ENCODE measurements at regions not wholly inside any gene's neighbourhood (a gene's known extent, or its start where the extent isn't known, plus 50 kb on each side); places are given as distances from the start of the nearest gene placed in this dataset.

DNA sequence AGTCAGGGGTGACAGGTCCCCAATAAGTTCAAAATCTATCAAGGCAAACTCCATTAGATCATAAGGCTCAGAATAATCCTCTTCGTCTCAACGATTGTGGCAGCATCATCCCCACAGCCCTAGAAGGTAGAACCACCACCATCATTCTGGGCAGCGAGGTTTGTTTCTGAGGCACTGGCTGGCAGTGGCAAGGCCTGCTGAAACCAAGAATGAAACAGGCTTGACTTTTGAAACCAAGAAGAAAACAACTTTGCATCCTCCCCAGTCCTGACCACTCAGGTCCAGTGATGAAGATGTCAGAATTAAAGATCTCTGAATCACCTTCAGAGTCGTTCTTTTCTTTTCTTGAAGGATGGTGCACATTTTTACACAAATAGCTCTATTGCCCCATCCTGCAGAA lies 152.6 kb upstream of the SYT1 start:
- in situ Hi-C loops (cut with HindIII; ENCODE audit: low pct_ligation_motif_present, low pct_unique_long_range_greater_than_20kb, low sequenced_read_pairs) = no loop called here
- DNase-seq = no peak

DNA sequence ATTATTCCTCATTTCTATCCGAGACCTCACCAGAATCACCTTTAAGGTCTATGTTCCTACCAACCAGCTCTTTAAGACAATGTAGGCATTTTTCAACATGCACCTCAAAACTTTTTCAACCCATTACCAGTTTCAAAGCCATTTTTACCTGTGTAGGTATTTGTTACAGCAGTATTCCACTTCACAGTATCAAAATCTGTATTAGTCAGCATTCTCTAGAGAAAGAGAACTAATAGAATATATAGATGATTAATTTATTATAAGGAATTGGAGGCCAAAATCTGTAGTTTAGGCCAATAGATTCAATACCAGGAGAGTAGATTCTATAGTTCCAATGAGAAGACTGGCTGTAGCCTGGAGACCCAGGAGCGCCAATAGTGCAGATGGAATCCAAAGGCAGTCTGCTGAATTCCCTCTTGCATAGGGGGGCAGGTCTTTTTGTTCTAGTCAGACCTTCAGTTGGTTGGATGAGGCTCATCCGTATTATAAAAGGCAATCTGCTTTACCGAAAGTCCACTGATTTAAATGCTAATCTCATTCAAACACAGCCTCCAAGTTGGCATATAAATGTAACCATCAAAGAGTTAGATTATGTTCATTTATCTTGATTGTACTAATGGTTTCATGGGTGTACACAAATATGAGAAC lies 151.6 kb upstream of the SYT1 start:
- in situ Hi-C loops (cut with HindIII; ENCODE audit: low pct_ligation_motif_present, low pct_unique_long_range_greater_than_20kb, low sequenced_read_pairs) = no loop called here
- DNase-seq = no peak

DNA sequence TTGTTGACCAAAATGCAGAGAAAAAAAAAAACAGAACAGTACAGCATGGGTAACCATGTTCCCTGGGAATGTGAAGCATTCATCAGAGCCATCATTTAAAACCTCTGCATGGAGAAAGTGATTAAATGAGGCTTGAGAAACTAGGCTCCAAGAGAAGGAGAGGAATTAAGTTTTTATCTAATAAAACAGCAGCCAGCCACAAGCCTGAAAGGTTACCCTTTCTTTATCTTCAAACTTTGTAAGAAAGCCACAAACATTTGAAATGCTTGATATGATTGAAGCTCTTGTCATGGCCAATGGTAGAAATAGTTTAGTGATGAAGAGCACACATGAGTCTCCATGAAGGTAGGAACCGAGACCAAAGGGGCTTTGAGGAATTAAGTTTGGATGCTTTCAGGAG lies 144.9 kb upstream of the SYT1 start:
- no peak for DNase-seq
- in situ Hi-C loops (cut with HindIII; ENCODE audit: low pct_ligation_motif_present, low pct_unique_long_range_greater_than_20kb, low sequenced_read_pairs) = no loop called here

DNA sequence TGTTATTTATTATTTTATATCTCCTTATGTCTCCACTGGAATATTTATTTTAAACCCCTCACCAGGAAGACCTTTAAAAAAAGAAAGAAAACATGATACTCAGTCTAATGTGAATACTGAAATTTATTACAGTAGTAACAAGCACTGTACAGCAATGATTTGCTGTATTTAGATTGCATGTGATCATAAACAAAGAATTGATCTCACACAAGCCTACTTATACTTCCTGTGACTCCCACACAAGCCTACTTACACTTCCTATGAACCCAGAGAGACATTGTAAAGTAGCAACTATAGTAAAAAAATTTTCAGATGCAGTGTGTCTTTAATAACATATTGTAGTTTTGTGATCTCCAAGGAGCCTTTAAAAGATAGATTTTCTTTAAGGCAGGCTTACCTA lies 142.7 kb upstream of the SYT1 start:
- DNase-seq = no peak
- in situ Hi-C loops (cut with HindIII; ENCODE audit: low pct_ligation_motif_present, low pct_unique_long_range_greater_than_20kb, low sequenced_read_pairs) = no loop called here

DNA sequence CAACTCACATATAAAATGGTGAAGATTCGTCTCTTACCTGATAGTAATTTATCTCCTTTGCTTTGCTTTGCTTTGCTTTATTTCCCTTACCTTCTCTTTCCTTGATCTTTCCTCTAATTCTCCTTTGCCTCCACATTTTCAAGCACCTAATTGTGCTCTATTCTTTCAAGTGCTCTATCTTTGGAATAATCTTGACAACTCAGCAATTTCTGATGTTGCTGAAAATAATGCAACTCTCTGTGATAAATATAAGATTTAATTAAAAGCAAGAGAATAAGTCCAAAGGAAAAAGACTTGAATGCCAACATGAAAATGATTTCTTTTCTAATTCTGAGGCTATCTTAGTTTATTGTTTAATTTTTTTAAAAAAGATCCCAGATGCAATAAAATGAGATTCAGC lies 139.5 kb upstream of the SYT1 start:
- in situ Hi-C loops (cut with HindIII; ENCODE audit: low pct_ligation_motif_present, low pct_unique_long_range_greater_than_20kb, low sequenced_read_pairs) = no loop called here

DNA sequence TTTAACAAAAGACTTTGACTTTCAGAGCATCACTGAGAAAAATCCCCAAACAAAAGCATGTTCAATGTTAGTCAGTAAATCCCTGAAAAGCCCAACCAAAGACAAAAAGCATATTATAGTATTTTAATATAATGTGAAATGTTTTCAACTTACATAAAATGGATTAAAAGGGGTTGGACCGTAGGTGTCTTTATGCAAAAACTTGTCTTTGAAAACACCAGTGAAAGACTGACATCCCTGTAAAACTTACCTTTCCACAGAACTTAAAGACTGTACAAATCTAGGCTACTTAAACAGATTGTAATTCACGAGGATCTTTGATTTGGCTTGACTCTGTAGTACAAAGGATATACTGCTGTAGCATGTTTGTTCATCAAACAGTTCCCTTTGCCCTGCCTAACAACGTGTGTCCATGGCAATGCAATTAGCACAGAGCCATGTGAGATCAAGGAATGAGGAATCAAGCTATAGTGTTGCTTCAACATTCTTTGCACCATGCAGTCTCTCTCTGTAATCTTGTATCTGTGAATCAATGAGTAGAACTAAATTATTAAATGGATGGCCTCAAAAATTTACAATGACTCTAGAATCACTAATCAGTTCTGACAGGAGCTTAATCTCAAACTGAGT lies 138.5 kb upstream of the SYT1 start:
- in situ Hi-C loops (cut with HindIII; ENCODE audit: low pct_ligation_motif_present, low pct_unique_long_range_greater_than_20kb, low sequenced_read_pairs) = no loop called here
- no peak for DNase-seq

More for the DNA sequence above, 139.5 kb upstream of the SYT1 start:
- DNase-seq = no peak

DNA sequence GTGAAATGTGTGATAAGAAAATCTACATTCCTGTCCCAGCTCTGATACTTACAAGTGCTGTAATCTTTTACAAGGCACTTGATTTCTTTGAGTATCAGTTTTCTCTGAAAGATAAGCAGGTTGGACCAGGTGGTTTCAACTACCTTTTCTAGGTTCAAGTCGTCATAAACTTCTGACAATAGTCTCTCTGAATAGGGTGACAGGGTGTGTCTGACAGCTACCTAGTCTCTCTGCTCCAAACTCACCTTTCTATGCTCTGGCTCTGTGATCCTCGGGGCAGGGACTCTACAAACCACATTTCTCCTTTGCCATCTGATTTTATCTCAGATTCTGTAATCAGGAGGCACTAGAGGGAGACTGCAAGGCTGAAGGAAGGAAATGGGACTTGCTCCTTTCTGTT lies 137.7 kb upstream of the SYT1 start:
- DNase-seq = no peak
- in situ Hi-C loops (cut with HindIII; ENCODE audit: low pct_ligation_motif_present, low pct_unique_long_range_greater_than_20kb, low sequenced_read_pairs) = no loop called here

DNA sequence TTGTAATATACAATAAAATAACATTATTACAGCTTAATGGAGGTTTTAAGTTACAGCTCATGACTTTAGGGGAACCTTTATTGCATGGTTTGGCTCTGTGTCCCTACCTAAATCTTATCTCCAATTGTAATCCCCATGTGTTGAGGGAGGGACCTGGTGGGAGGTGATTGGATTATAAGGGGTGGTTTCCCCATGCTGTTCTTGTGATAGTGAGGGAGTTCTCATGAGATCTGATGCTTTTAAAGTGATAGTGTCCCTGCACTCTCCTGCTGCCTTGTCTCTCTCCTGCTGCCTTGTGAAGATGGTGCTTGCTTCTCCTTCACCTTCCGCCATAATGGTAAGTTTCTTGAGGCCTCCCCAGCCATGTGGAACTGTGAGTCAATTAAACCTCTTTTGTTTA lies 132.1 kb upstream of the SYT1 start:
- no peak for DNase-seq
- in situ Hi-C loops (cut with HindIII; ENCODE audit: low pct_ligation_motif_present, low pct_unique_long_range_greater_than_20kb, low sequenced_read_pairs) = no loop called here

DNA sequence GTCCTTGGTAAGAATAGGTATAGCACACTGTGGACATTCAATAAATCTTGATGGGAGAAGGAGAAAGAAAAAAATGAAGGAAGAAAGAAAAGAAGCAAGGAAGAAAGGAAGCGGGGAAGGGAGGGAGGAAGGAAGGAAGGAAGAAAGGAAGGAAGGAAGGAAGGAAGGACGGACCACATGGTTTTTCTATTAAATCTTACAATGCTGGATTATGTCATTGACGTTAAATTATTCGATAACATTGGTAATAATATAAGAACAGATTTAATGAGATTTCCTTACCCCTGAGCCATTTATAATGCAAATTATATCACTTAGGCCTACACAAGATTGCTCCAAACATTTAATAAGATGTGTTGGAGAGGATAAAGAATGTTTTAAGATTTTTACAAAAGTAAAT lies 124.9 kb upstream of the SYT1 start:
- no peak for DNase-seq
- in situ Hi-C loops (cut with HindIII; ENCODE audit: low pct_ligation_motif_present, low pct_unique_long_range_greater_than_20kb, low sequenced_read_pairs) = no loop called here

DNA sequence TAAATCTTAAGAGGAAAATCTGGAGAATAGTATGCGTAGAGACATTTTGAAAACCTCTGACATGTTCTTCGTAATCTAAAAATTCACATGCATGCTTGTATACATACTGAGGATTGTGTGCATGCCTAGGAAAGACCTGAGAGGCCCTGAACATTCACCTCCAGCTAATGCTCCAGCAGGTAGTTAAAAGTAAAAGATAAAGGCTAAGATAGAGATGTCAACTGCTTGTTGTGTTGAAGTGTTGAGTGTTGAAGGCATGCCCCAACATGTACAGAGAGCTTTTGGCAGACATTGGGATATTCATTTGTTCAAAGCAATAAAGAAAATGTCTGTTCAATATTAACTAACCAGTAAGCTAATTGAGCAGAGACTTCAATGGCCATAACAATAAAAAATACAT lies 118.6 kb upstream of the SYT1 start:
- no peak for DNase-seq
- in situ Hi-C loops (cut with HindIII; ENCODE audit: low pct_ligation_motif_present, low pct_unique_long_range_greater_than_20kb, low sequenced_read_pairs) = no loop called here

DNA sequence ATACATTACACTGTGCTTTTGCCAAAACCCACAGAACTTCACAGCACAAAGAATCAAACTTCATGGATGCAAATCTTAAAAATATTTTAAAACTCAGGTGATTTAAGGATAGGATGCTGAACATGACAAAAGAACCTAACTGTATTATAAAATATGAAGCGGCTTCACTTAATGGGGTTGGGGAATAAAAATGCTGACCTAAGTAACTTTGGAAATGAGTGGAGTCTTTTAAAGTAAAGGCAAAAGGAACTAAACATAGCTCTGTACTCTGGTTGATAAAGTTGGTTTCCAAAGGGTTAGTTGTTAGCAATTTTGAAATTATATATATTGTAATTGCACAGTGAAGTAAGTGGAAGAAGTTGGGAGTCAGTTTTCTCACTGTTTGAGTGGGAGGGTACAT lies 111.5 kb upstream of the SYT1 start:
- in situ Hi-C loops (cut with HindIII; ENCODE audit: low pct_ligation_motif_present, low pct_unique_long_range_greater_than_20kb, low sequenced_read_pairs) = no loop called here

DNA sequence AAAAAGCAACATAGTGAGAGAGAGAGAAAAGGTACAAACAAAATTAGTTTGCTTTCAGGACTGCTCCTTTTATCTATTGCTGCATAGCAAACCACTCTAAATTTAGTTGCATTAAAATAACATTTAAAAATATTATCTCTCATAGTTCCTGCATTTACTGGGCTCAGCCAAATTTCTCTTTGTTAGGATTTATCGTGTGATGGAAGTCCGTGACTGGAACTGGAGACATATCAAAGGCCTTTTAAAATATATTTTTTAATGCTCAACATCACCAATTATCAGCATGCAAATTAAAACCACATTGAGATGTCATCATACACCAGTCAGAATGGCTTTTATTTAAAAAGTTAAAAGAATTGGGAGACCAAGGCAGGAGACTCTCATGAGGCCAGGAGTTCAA lies 107.6 kb upstream of the SYT1 start:
- DNase-seq = no peak
- in situ Hi-C loops (cut with HindIII; ENCODE audit: low pct_ligation_motif_present, low pct_unique_long_range_greater_than_20kb, low sequenced_read_pairs) = no loop called here

More for the DNA sequence above, 111.5 kb upstream of the SYT1 start:
- no peak for DNase-seq

DNA sequence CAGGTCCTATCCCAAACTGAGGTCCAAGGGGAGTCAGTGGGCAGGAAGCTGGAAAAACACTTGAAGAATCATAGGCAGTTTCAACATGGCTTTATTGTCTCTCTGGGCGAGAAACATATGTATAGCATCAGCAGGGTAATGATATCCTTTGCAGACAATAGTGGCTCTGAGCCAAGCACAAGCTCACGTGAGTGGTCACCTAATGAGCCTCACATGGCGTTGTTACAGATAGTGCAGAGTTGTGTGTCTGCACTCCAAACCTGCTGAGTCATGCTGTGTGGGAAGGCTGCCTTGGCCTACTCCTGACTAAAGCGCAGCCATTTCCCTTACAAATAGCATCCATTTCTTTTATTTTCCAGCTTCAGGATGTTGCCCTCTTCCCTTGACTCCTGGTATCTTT lies 105.2 kb upstream of the SYT1 start:
- peak; percentile 11 for DNase-seq

DNA sequence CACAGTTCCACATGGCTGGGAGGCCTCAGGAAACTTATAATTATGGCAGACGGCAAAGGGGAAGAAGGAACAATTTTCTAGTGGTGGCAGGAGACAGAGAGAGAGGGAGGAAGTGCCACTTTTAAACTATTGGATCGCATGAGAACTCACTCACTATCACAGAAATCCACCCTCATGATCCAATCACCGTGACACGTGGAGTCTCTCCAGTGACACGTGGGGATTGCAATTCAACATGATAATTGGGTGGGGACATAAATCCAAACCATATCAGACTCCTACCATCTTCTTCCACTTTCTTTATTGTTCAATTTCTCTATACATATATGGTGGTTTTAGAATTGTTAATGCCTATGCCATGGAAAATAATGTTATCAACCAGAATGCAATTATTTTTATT lies 103.7 kb upstream of the SYT1 start:
- in situ Hi-C loops (cut with HindIII; ENCODE audit: low pct_ligation_motif_present, low pct_unique_long_range_greater_than_20kb, low sequenced_read_pairs) = no loop called here
- DNase-seq = no peak

More for the DNA sequence above, 105.2 kb upstream of the SYT1 start:
- in situ Hi-C loops (cut with HindIII; ENCODE audit: low pct_ligation_motif_present, low pct_unique_long_range_greater_than_20kb, low sequenced_read_pairs) = no loop called here

DNA sequence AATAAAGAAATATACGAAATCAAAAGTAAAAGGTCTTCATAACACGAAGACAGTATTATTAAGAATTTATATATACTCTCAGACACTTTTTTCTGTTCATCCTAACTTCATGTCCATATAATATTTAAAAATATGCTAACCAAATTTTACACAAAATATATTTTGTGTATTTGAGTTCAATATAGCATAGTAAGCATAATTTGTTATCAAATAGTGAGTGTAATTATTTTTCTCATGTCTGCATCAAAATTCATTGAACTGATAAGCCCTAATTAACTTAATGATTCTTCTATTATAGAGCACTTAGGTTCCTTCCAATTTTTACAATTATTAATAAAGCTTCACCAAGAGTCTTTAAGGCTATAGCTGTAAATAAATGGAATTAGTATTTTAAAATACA lies 99.7 kb upstream of the SYT1 start:
- in situ Hi-C loops (cut with HindIII; ENCODE audit: low pct_ligation_motif_present, low pct_unique_long_range_greater_than_20kb, low sequenced_read_pairs) = no loop called here
- DNase-seq = no peak

DNA sequence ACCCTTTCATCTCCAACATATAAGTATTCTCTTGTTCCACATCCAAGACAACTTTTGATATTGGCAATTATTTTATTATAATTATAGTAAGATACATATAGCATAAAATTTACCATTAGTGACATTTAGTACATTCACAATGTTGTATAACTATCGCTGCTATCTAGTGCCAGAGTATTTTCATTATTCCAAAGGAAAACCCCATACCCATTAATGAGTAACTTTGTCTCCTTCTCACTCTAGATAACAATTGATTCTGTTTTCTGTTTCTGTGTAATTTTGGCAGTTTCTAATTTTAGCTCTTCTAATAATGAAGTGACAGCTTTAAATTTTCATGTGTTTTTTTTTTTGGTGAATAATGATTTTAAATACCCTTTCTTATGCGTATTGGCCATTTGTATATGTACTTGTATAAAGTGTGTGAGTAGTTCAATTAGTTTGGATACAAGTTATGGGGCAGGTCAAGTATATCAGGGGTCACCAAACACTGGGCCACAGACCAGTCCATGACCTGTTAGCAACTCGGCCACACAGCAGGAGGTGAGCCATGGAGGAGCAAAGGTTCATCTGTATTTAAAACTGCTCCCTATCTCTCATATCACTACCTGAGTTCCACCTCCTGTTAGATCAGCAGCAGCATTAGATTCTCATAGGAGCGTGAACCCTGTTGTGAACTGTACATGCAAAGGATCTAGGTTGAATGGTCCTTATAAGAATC lies 97.2 kb upstream of the SYT1 start:
- in situ Hi-C loops (cut with HindIII; ENCODE audit: low pct_ligation_motif_present, low pct_unique_long_range_greater_than_20kb, low sequenced_read_pairs) = no loop called here
- DNase-seq = no peak

DNA sequence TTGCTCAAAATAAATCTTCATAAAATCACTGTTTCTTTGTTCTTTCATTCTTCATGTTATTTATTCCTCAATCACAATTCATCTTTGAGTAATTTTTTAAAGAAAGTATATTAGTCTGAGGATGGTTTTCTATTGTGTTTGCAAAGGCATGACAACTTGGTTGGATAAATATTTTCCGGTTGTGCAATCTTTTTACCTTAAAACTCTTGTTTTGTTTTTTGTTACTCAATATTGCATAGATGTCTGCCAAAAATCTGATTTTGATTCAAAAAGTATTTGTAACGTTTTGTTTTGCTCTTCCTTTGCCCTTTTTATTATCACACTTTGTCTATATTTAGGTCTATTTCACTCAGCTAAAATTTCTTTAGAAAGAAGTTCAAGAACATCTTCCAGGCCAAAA lies 86.2 kb upstream of the SYT1 start:
- no peak for DNase-seq

DNA sequence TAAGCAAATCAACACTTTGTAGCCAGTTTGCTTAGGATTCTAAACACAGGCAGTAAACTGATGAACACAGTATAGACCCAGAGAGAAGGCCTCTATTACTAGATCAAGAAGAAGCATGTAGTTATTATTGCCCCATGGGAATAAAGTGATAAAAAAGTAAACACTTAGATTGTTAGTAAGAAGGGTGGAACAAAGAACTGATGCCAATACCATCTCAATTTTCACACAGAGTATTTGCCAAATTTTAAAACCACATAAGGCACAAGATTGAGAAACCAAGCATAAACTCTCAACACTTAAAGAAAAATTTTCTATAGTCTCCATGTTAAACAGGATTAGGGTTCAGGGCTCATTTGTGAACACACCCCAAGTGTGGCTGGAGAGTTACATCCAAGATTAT lies 77.0 kb upstream of the SYT1 start:
- no peak for DNase-seq
- in situ Hi-C loops (cut with HindIII; ENCODE audit: low pct_ligation_motif_present, low pct_unique_long_range_greater_than_20kb, low sequenced_read_pairs) = no loop called here

More for the DNA sequence above, 86.2 kb upstream of the SYT1 start:
- in situ Hi-C loops (cut with HindIII; ENCODE audit: low pct_ligation_motif_present, low pct_unique_long_range_greater_than_20kb, low sequenced_read_pairs) = no loop called here

DNA sequence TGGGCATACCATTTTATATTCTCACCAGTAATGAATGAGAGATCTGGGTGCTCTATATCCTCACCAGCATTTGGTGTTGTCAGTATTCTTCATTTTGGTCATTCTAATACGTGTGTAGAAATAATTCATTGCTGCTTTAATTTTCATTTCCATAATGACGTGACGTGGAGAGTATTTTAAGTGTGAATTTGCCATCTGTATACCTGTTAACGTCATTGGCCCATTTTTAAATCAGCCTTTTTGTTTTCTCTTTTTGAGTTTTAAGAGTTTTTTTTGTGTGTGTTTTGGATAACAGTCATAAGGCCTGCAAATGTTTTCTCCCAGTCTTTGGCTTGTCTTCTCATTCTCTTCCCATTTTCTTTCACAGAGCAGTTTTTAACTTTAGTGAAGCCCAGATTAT lies 74.4 kb upstream of the SYT1 start:
- DNase-seq = no peak
- in situ Hi-C loops (cut with HindIII; ENCODE audit: low pct_ligation_motif_present, low pct_unique_long_range_greater_than_20kb, low sequenced_read_pairs) = no loop called here

DNA sequence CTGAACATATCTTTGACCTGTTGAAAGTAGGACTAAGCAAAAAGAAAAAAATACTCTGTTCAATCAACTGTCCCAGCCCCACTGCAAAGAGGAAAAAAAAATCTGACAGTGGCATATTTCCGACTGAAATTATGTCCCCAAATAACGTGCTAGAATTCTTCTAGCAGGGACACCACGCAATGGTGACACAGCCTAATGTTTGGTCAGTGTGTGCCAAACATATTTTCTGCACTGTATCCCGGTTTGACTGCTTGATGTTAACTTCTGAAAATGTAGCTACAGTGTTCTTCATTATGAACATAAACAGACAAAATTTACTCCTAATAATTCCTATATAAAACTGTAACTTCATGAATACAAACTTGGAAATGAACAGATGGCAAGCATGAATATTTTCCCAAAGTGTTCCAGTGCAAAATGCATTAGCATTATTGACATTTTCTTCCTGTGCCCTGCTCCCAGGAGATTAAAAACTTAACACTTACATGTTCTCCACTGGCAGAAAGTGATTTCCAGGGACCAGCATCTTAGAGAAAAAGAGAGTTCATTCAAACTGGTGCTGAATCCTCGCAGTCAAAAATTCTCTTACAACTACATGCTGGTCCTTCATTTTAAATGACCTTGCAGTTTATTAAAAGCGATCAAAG lies 72.4 kb upstream of the SYT1 start:
- DNase-seq = no peak
- in situ Hi-C loops (cut with HindIII; ENCODE audit: low pct_ligation_motif_present, low pct_unique_long_range_greater_than_20kb, low sequenced_read_pairs) = no loop called here

Measured in ACHN (cell line).